Stimulated activated CD8-positive, alpha-beta memory T cell treated with anti-CD3 and anti-CD28 coated beads, Interleukin-15, amount 100 ng/mL, for 1 hour (primary cell): ENCODE measurements at regions not wholly inside any gene's neighbourhood (a gene's known extent, or its start where the extent isn't known, plus 50 kb on each side); places are given as distances from the start of the nearest gene placed in this dataset.

Experiments used
- DNase-seq: peaks from one replicate; pipeline ENCODE4 v3.0.0-alpha.2; 2020; ENCODE audit warnings: low read depth

DNA sequence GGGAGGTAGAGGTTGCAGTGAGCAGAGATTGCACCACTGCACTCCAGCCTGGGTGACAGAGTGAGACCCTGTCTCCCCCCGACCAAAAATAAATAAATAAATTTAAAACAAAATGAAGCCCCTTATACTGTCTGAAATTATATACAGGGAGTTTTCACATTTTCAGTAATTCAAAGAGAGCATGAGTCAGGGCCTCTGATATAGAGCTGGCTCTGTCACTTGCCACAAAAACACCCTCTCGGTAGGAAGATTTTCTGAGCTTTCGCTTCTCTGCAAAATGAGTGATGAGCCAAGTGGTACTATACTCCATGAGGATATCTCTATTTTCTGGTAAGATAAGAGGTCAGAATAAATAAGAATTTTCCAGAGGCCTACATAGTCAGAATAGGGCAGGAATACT, 462.9 kb downstream of the COG6 start:
- no peak for DNase-seq

GRCh38 chr13:40119852-40120251, 464.4 kb downstream of the COG6 start:
- no peak for DNase-seq

DNA sequence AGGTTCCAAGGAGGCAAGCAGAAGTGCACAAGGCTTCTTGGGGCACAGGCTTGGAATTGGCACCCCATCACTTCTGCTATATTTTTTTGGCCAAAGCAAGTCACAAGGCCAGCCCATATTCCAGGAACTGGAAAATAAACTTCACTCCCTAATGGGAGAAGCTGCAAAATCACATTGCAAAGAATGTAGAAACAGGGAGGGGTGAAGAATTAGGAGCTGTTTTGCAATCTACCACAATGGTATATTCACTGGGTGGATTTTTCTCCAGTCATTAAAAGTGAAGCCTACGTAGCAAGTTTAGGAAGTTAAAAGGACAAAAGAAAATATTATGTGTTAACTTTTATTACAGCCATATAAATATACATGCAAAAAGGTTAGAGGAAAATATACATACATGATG, 464.8 kb downstream of the COG6 start:
- DNase-seq: no peak

DNA sequence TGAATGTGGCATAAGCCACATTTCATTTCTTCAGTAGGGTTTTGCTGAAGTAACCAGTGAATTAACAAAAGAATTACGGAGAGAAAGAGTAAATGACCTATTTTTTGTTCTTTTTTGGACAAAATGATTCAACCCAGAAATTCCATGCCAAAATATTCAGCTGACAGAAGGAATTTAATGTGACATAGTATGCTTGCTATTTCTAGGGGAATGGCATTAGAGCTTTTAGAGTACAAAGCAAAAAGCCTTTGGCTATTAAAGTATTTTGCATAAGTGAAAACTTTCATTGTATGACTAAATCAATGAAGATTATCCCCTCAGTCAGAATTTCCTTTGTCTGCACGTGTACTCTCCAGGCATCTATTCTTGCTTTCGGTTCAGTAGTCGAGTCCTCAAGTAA, 465.3 kb downstream of the COG6 start:
- no peak for DNase-seq

DNA sequence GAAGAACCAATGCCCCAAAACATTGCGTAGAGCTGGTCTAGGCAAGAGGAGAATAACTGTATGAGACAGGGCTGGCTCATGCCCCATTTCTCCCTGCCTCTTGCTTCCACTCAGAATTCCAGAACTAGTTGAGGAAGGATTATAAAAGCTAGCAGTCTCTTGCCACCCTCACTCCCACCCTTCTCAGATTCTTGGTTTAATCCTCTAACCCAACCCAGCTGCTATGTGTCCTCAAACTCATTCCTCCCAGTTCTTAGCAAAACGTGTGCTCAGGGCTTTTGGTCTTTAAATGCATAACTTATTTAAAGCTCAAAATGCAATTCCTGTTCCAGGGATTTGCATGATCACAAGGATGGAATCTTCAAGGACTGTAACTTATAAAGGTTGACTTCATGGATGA, 466.3 kb downstream of the COG6 start:
- DNase-seq: no peak

DNA sequence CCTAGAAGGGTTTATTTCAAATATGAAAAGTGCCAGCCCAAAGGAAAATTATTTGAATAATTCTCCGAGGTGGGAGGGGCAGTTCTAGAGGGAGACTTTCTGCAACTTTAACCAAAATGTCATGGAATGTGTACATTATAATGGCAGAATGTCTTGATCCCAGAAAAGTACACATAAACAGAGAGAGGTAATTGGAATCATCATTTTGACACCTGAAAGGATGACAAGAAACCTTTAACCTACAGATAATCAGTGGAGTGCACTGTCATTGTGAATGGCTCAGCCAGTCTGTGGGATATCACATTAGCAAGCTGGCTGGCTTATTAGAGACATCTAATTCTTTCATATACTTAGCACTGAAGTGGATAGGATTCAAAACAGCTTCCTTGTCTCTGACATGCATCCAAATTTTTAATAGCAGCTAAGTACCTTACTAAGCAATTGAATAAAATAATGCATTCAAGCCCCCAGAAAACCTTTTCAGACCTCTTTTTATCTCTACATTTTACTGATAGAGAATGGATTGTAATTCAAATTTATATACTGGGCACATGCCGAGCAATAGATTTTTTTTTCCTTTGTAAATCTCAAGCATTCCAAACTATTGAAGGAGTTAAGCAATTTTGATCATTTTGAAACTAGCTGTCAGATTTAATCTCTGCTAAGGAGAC, 468.6 kb downstream of the COG6 start:
- no peak for DNase-seq

- DNase-seq: no peak
Measured at GRCh38 chr13:40124633-40125015, 469.2 kb downstream of the COG6 start.

DNA sequence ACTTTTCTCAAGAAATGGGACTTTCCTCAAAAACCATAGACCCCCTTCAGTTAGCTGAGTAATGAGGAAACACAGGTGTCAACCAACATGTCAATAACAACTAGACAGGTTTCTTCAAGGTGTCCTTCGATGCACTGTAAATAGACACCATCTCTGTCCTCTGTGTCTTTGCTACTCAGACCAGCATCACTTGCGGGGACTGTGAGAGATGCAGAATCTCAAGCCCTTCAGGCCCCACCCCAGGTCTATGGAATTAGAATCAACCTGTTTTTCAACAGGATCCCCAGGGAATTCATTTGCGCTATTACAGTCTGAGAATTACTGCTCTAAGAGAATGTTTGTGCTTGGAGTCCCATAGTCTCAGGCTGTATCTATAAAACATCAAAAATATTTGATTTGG, 469.9 kb downstream of the COG6 start:
- DNase-seq: no peak

DNA sequence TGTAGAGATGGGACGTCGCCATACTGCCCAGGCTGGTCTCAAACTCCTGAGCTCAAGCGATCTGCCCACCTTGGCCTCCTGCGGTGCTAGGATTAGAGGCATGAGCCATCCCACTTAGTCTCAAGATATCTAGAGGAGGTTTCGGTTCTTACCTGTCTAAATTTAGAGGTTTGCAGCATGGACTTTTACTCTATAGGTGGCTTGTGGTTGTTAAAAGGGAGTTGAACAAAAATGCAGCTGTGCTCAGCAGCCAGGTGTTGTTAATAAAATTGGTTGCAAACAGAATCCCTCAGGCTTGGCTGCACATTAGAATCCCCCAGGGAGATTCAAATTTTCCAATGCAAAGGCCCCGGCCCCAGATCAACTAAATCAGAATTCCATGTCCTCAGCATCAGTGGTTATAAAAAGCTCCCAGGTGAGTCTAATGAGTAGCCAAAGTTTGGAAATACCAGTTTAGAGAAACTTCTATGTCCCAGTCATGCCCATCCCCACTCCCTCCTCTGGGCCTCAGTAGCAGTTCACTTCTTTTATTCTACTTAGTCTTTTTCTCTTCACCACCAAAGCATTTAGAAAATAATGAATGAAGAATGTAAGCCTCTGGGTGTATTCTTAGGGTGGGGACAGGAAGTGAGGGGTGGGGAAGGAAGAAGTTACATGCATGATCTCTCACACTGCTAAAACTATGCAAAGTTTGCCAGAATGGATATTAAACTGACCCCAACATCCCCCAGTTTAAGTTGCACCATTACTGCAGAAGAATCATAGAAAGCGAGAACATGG, 471.0 kb downstream of the COG6 start:
- no peak for DNase-seq

DNA sequence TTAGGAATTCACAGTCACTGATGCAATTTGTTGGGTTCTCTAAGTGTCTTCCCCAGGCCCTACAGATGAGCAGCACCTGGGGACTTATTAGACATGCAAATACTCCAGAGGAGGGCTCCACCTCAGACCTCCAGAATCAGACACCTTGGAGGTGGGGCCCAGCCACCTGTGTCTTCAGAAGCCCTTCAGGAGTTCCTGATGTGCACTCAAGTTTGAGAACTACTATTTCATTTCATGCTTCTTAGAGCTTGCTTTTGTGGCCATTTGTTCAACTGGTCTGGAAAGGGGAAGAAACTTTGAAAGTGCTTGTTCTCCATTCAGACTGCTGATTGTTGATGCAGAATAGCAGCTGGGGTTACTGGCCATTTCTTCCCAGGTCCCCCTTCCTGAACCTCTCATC, 472.0 kb downstream of the COG6 start:
- DNase-seq: no peak

DNA sequence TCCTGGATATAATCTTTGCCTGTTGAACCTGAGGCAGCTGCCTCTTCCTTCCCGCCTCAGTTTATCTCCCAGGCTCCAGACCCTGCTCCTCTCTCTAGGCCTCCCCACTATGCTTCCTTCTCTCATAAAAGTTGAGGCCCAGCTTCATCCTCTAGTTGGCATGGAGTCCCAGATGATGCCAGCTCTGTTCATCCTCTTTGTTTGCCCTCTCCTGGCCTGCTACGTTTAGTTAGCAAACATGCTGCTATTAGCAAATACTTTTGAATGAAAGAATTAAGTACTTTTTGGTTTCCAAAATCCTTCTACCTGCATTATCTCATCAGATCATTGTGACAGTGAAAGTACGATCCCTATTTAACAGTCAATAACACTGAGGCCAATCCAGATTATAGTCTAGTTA, 472.5 kb downstream of the COG6 start:
- DNase-seq: no peak

GRCh38 chr13:40129467-40129866, 474.0 kb downstream of the COG6 start:
- DNase-seq: no peak

DNA sequence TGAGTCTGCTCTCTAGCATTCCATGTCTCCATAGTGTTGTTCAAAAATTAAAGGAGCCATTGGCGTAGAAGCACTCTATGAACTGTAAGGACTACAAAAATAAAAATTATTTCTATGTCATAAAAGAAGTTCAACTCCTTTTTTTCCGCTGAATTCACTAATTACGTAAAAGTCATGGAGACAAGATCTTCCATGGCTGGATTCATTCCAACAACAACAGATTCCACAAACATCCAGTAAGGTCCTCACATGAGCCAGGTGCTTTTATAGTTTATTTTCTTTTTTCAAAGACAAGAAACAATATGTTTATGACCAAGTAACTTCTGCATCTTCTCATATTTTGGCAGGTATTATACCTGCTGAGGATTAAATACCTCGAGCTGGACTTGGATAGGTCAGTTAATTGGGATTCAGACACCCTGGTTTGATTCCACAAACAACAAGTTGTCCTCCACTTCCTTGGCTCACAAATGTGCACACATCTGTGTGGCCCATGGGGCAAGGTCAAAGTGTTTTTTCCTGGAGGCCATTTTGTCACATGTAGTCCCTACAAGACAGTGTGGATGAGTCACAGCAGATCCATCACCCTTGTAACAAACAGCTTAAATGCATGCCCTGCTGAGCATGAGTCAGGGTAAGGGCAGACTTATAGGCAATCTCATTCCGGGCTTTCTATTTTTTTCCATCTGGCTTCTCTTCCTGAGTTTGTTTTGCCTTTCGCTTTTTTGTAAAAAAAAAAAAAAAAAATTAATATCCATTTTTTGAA, 475.6 kb downstream of the COG6 start:
- DNase-seq: no peak

- DNase-seq: no peak
Measured at GRCh38 chr13:40132249-40132648, 476.8 kb downstream of the COG6 start.

- no peak for DNase-seq
Measured at GRCh38 chr13:40136896-40137295, 481.4 kb downstream of the COG6 start.

- no peak for DNase-seq
Measured at GRCh38 chr13:40137400-40137799, 481.9 kb downstream of the COG6 start.

DNA sequence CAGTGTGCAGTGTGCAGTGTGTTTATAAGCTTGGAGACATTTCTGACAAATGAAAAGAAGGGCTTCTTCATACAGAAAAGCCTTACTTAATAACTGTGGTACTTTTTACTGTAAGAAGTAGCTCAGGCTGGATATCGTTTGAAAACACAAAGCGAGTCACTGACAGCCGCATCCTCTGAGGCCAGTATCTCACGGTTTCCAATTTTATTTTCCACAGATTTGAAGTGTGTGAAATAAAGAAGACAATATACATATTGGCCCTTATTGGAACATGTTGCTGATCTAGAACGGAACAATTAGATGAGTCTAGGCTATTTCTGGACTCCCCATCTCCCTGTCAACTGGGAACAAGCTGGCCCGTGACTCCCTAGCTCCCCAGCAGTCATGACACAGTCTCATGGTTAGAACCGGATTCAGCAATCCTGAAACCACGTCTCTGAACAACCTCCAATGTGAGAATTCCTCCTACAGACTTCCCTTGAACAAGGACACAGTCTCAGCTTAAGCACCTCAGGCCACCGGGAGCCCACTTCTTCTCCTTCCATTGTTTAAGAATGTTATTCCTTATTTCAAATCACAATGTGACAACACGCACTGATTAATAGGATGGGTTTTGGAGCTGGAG, 484.5 kb downstream of the COG6 start:
- no peak for DNase-seq

DNA sequence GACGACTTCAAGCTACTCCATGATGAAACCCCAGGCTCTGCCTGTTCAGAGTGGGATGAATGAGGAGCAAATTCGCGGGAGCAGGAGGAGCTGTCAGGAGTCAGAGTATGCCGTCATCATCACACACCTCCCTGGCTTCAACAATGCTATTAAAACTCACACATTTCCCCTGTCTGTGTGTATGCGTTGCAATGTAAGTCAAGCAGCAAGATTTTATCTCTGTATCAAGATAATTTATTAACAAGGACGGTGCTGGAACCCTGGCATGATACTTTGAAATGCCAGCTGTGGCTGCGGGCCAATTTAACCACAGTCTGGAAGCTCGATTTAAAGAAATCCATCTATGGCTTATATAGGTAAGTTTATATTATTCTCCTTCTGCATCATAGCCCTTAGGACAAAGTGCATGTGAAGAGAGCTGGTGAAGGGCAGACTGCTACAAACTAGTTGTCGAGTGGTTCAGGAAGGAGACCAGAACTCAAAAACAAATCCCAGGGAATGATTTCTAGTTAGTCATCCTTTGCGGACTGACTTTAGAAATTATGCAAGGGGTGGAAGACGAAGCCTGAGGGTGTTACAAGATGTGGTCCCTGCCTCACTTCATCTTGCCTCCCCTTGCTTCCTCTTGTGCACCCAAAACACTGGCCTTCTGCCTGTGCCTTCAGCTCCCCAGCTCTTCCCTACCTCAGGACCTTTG, 486.5 kb downstream of the COG6 start:
- no peak for DNase-seq

GRCh38 chr13:40143106-40143505, 487.6 kb downstream of the COG6 start:
- DNase-seq: no peak

GRCh38 chr13:40143559-40143958, 488.1 kb downstream of the COG6 start:
- no peak for DNase-seq

GRCh38 chr13:40145139-40145538, 489.7 kb downstream of the COG6 start:
- no peak for DNase-seq

GRCh38 chr13:40146063-40146462, 490.6 kb downstream of the COG6 start:
- DNase-seq: no peak
